IMR-90 (cell line): ENCODE measurements at regions not wholly inside any gene's neighbourhood (a gene's known extent, or its start where the extent isn't known, plus 50 kb on each side); places are given as distances from the start of the nearest gene placed in this dataset.

Experiments used
- BHLHE40 ChIP-seq: fragments of 150-350 bp; IDR thresholded peaks from 2 replicates; pipeline ENCODE4 v1.6.1; 2016; ENCODE audit warnings: mild to moderate bottlenecking, low read depth, low read length
- CEBPB ChIP-seq: IDR thresholded peaks from 2 replicates; pipeline ENCODE4 v1.6.1; 2012; ENCODE audit warnings: low read depth, low read length, improper control_type of control experiment
- CHD1 ChIP-seq: IDR thresholded peaks from 2 replicates; pipeline ENCODE4 v1.6.1; 2012; ENCODE audit warnings: low read depth, low read length, improper control_type of control experiment
- CTCF ChIP-seq: conservative IDR thresholded peaks from 2 replicates; pipeline ENCODE4 v1.5.1; 2012; ENCODE audit warnings: mild to moderate bottlenecking, low read depth, low read length, improper control_type of control experiment
- ELK1 ChIP-seq: fragments of 150-350 bp; IDR thresholded peaks from 2 replicates; pipeline ENCODE4 v1.6.1; 2016; ENCODE audit warnings: low read depth, mild to moderate bottlenecking, low read length, moderate library complexity, borderline replicate concordance
- MAFK ChIP-seq: IDR thresholded peaks from 2 replicates; pipeline ENCODE4 v1.6.1; 2012; ENCODE audit warnings: low read depth, low read length, improper control_type of control experiment
- MAZ ChIP-seq: IDR thresholded peaks from 2 replicates; pipeline ENCODE4 v1.6.1; 2012; ENCODE audit warnings: low read depth, mild to moderate bottlenecking, low read length, improper control_type of control experiment, moderate library complexity, borderline replicate concordance
- POLR2A ChIP-seq: IDR thresholded peaks from 2 replicates; pipeline ENCODE4 v1.6.1; 2012; ENCODE audit warnings: mild to moderate bottlenecking, low read depth, low read length
- RAD21 ChIP-seq: IDR thresholded peaks from 2 replicates; pipeline ENCODE4 v1.6.1; 2012; ENCODE audit warnings: low read length, improper control_type of control experiment
- RCOR1 ChIP-seq: IDR thresholded peaks from 2 replicates; pipeline ENCODE4 v1.6.1; 2012; ENCODE audit warnings: mild to moderate bottlenecking, low read length, improper control_type of control experiment; ENCODE audit not compliant: insufficient replicate concordance
- RFX5 ChIP-seq: IDR thresholded peaks from 2 replicates; pipeline ENCODE4 v1.8.0; 2012; ENCODE audit warnings: low read depth, mild to moderate bottlenecking, low read length, moderate library complexity
- SMC3 ChIP-seq: fragments of 150-350 bp; IDR thresholded peaks from 2 replicates; pipeline ENCODE4 v1.6.1; 2016; ENCODE audit warnings: low read depth, mild to moderate bottlenecking, antibody characterized with exemption, low read length, moderate library complexity
- TF ChIP-seq, protein P1 (sequence below): fragments of 150-350 bp; IDR thresholded peaks from 2 replicates; pipeline ENCODE4 v1.6.1; 2017; ENCODE audit warnings: mild to moderate bottlenecking, antibody characterized with exemption, low read length, low read depth

GRCh38 chr4:30818541-30818940 is 98.4 kb downstream of the PCDH7 start:
- TF ChIP-seq CTCF (no peak), CHD1 (no peak), POLR2A (no peak), CEBPB (no peak), MAFK (no peak), ELK1 (no peak), BHLHE40 (no peak), SMC3 (no peak), RCOR1 (no peak), RAD21 (no peak), RFX5 (no peak), MAZ (no peak)
- TF ChIP-seq, protein P1, sequence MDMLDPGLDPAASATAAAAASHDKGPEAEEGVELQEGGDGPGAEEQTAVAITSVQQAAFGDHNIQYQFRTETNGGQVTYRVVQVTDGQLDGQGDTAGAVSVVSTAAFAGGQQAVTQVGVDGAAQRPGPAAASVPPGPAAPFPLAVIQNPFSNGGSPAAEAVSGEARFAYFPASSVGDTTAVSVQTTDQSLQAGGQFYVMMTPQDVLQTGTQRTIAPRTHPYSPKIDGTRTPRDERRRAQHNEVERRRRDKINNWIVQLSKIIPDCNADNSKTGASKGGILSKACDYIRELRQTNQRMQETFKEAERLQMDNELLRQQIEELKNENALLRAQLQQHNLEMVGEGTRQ, result no peak
